Stimulated activated effector memory CD8-positive, alpha-beta T cell treated with anti-CD3 and anti-CD28 coated beads, Interleukin-12 subunit alpha, Interleukin-12 subunit beta, amount 100 ng/mL, for 72 hours (primary cell): ENCODE measurements at regions not wholly inside any gene's neighbourhood (a gene's known extent, or its start where the extent isn't known, plus 50 kb on each side); places are given as distances from the start of the nearest gene placed in this dataset.

Experiments used
- ATAC-seq: fragments of 150-1000 bp; cut with Tn5 transposase; 2 replicates; pipeline ENCODE4 v1.10.0; 2021
- DNase-seq, 2 donors: peaks; one replicate each; pipeline ENCODE4 v3.0.0; 2021 to 2022; ENCODE audit warnings: low spot score in 2 of 2
- H3K27ac Mint-ChIP-seq: one replicate; pipeline ENCODE4 v1.8.0; 2022; ENCODE audit warnings: mild to moderate bottlenecking, mixed read lengths
- H3K36me3 Mint-ChIP-seq: one replicate; pipeline ENCODE4 v1.8.0; 2022; ENCODE audit warnings: mild to moderate bottlenecking, mixed read lengths
- H3K4me1 Mint-ChIP-seq: one replicate; pipeline ENCODE4 v1.8.0; 2022; ENCODE audit warnings: mixed read lengths
- H3K4me3 Mint-ChIP-seq: one replicate; pipeline ENCODE4 v1.8.0; 2022; ENCODE audit warnings: mild to moderate bottlenecking, mixed read lengths
- H3K9me3 Mint-ChIP-seq: one replicate; pipeline ENCODE4 v1.8.0; 2022; ENCODE audit warnings: mixed read lengths

GRCh38 chr6:169997187-169997929 lies 245.9 kb downstream of the ERMARD start:
- Mint-ChIP-seq H3K4me1 (peaks cover 9% of the 10 kb centered on the region), H3K9me3 (peaks cover 1% of the 10 kb centered on the region), H3K4me3 (no peak overlapping the region), H3K27ac (no peak overlapping the region), H3K36me3 (no peaks in the 10 kb centered on the region)
- DNase-seq = no peak
- ATAC-seq = no peak

GRCh38 chr6:169996378-169997051 lies 245.1 kb downstream of the ERMARD start:
- Mint-ChIP-seq H3K27ac (no peak overlapping the region), H3K36me3 (no peaks in the 10 kb centered on the region), H3K4me3 (no peak overlapping the region), H3K4me1 (peaks cover 17% of the 10 kb centered on the region), H3K9me3 (no peaks in the 10 kb centered on the region)
- DNase-seq (no peak), ATAC-seq (no peak)

GRCh38 chr6:169994739-169995138 lies 243.3 kb downstream of the ERMARD start:
- ATAC-seq (no peak), DNase-seq (no peak)
- Mint-ChIP-seq H3K27ac (no peak overlapping the region), H3K4me1 (peaks cover 28% of the 10 kb centered on the region), H3K9me3 (no peaks in the 10 kb centered on the region), H3K36me3 (no peaks in the 10 kb centered on the region), H3K4me3 (no peak overlapping the region)

- H3K4me1 Mint-ChIP-seq = peaks cover 34% of the 10 kb centered on the region
- H3K9me3 Mint-ChIP-seq = no peaks in the 10 kb centered on the region
- no peak overlapping the region for H3K4me3 Mint-ChIP-seq
- no peak for ATAC-seq
- H3K27ac Mint-ChIP-seq = no peak overlapping the region
- no peaks in the 10 kb centered on the region for H3K36me3 Mint-ChIP-seq
- no peak for DNase-seq
Observed at GRCh38 chr6:169993861-169994481, 242.5 kb downstream of the ERMARD start.

- no peak for ATAC-seq
- H3K4me1 Mint-ChIP-seq = peaks cover 34% of the 10 kb centered on the region
- no peak overlapping the region for H3K27ac Mint-ChIP-seq
- H3K9me3 Mint-ChIP-seq = no peaks in the 10 kb centered on the region
- no peak overlapping the region for H3K4me3 Mint-ChIP-seq
- no peaks in the 10 kb centered on the region for H3K36me3 Mint-ChIP-seq
- DNase-seq = no peak
Observed at GRCh38 chr6:169991913-169992312, 240.5 kb downstream of the ERMARD start.

GRCh38 chr6:169991031-169991390 lies 239.6 kb downstream of the ERMARD start:
- DNase-seq (no peak), ATAC-seq (no peak)
- H3K36me3 Mint-ChIP-seq = no peaks in the 10 kb centered on the region
- no peaks in the 10 kb centered on the region for H3K9me3 Mint-ChIP-seq
- no peak overlapping the region for H3K4me3 Mint-ChIP-seq
- H3K27ac Mint-ChIP-seq = no peak overlapping the region
- peaks cover 34% of the 10 kb centered on the region for H3K4me1 Mint-ChIP-seq

- Mint-ChIP-seq H3K4me3 (peak overlapping the region; percentile 31), H3K4me1 (peaks cover 34% of the 10 kb centered on the region), H3K27ac (no peak overlapping the region), H3K9me3 (no peaks in the 10 kb centered on the region), H3K36me3 (peaks cover 4% of the 10 kb centered on the region)
- DNase-seq (peak in 1 of 2 donors; percentile 55), ATAC-seq (peak; percentile 94)
Observed at GRCh38 chr6:169990095-169991030, 238.9 kb downstream of the ERMARD start.

GRCh38 chr6:169989594-169989993 lies 238.2 kb downstream of the ERMARD start:
- Mint-ChIP-seq H3K27ac (no peak overlapping the region), H3K36me3 (peaks cover 4% of the 10 kb centered on the region), H3K4me1 (peaks cover 34% of the 10 kb centered on the region), H3K4me3 (peak overlapping the region; percentile 31), H3K9me3 (no peaks in the 10 kb centered on the region)
- ATAC-seq = no peak
- no peak for DNase-seq

- Mint-ChIP-seq H3K4me1 (peaks cover 34% of the 10 kb centered on the region), H3K36me3 (peaks cover 4% of the 10 kb centered on the region), H3K4me3 (no peak overlapping the region), H3K27ac (no peak overlapping the region), H3K9me3 (no peaks in the 10 kb centered on the region)
- DNase-seq = no peak
- no peak for ATAC-seq
Observed at GRCh38 chr6:169988769-169989550, 237.5 kb downstream of the ERMARD start.

GRCh38 chr6:169986848-169987498 lies 235.6 kb downstream of the ERMARD start:
- H3K9me3 Mint-ChIP-seq = no peaks in the 10 kb centered on the region
- ATAC-seq = no peak

GRCh38 chr6:169986171-169986847 lies 234.9 kb downstream of the ERMARD start:
- ATAC-seq = no peak
- Mint-ChIP-seq H3K36me3 (peaks cover 4% of the 10 kb centered on the region), H3K27ac (no peak overlapping the region), H3K4me1 (peaks cover 17% of the 10 kb centered on the region), H3K9me3 (no peaks in the 10 kb centered on the region), H3K4me3 (no peak overlapping the region)
- no peak for DNase-seq

More at GRCh38 chr6:169986848-169987498, 235.6 kb downstream of the ERMARD start:
- Mint-ChIP-seq H3K4me1 (peaks cover 22% of the 10 kb centered on the region), H3K4me3 (no peak overlapping the region), H3K36me3 (peaks cover 4% of the 10 kb centered on the region), H3K27ac (no peak overlapping the region)
- DNase-seq = no peak

- DNase-seq (no peak), ATAC-seq (no peak)
- Mint-ChIP-seq H3K27ac (no peak overlapping the region), H3K36me3 (peaks cover 4% of the 10 kb centered on the region), H3K9me3 (no peaks in the 10 kb centered on the region), H3K4me1 (peaks cover 13% of the 10 kb centered on the region), H3K4me3 (no peak overlapping the region)
Observed at GRCh38 chr6:169985121-169986015, 233.9 kb downstream of the ERMARD start.
